ENCODE measurements at regions not wholly inside any gene's neighbourhood (a gene's known extent, or its start where the extent isn't known, plus 50 kb on each side); places are given as distances from the start of the nearest gene placed in this dataset.

DNA sequence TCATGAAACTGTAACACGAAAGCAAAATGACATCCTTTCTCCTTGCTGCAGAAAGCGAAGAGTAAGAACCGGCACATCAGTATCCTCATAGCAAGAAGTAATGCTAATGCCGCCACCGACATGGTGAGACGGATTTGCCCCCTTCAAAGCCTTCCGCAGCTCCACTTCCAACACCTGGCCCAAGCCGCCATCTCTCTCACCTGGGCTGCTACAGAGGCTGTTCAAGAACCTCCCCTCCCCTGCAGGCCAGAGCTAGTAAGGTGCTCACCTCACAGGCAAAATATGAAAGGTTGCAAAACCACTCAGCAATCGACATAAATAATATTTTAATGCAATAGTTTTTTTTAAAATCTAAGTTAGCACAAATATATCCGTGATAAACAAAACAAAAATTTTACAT lies 123.9 kb upstream of the FRMD4A start:
- Histone ChIP-seq H4K20me1 (ENCODE audit: control insufficient read depth, insufficient read depth, low read length, poor library complexity, severe bottlenecking) (no peaks in the 10 kb centered on the region), H3K4me1 (ENCODE audit: control insufficient read depth in 2 of 2, insufficient read depth in 2 of 2, low read length in 2 of 2) (no peaks in the 10 kb centered on the region), H3K9me3 (ENCODE audit: control extremely low read depth in 1 of 3, control insufficient read depth in 2 of 3, insufficient read depth in 1 of 3, low read length in 2 of 3) (no peaks in the 10 kb centered on the region), H3K9ac (ENCODE audit: low read length) (no peak overlapping the region), H3K4me2 (replicated peaks; ENCODE audit: low read depth, low read length, poor library complexity, severe bottlenecking) (no peak overlapping the region), H3K79me2 (ENCODE audit: control insufficient read depth, insufficient read depth, low read length) (no peaks in the 10 kb centered on the region), H3K27ac (ENCODE audit: low read length in 2 of 2) (no peak overlapping the region), H3K4me3 (ENCODE audit: control extremely low read depth in 1 of 5, extremely low read depth in 1 of 5, insufficient read depth in 1 of 5, low read depth in 2 of 5, low read length in 4 of 5) (no peak overlapping the region), H2AFZ (ENCODE audit: insufficient read depth, low read depth, low read length, poor library complexity, severe bottlenecking) (no peak overlapping the region), H3K36me3 (replicated peaks in 1 of 2; ENCODE audit: control extremely low read depth in 1 of 2, control insufficient read depth in 1 of 2, extremely low read depth in 1 of 2, insufficient read depth in 2 of 2, low read length in 1 of 2) (no peaks in the 10 kb centered on the region), H3K27me3 (replicated peaks in 1 of 4; ENCODE audit: control extremely low read depth in 1 of 4, control insufficient read depth in 3 of 4, insufficient read depth in 4 of 4, low read length in 3 of 4) (peaks cover 0 to 3% (median under 1%) of the 10 kb centered on the region in 4 experiments)
- intact Hi-C loops (cut with micrococcal nuclease): no loop called here
- Mint-ChIP-seq H3K4me3 (no peak overlapping the region), H3K27me3 (peaks cover 23% of the 10 kb centered on the region), H3K4me1 (no peaks in the 10 kb centered on the region), H3K27ac (no peak overlapping the region), H3K9me3 (ENCODE audit: insufficient read depth) (peaks cover 4% of the 10 kb centered on the region)
- POLR2A ChIA-PET: no interaction called here
- DNase-seq (no peak), ATAC-seq (ENCODE audit: low read depth) (no peak)
- 100% methylated on average over 8 of the region's 10 CpGs for WGBS (ENCODE audit: insufficient coverage)
- TF ChIP-seq EZH2 (IDR thresholded peaks at IDR 0.05; ENCODE audit: borderline replicate concordance, insufficient read depth, low read depth, low read length, poor library complexity, severe bottlenecking) (no peak), CTCF (IDR thresholded peaks at IDR 0.05) (no peak)
- CTCF ChIA-PET: no interaction called here

- Mint-ChIP-seq H3K9me3 (ENCODE audit: insufficient read depth) (peaks cover 4% of the 10 kb centered on the region), H3K4me3 (no peak overlapping the region), H3K27me3 (peaks cover 23% of the 10 kb centered on the region), H3K27ac (no peak overlapping the region), H3K4me1 (no peaks in the 10 kb centered on the region)
- Histone ChIP-seq H3K4me2 (replicated peaks; ENCODE audit: low read depth, low read length, poor library complexity, severe bottlenecking) (no peak overlapping the region), H3K4me1 (ENCODE audit: control insufficient read depth in 2 of 2, insufficient read depth in 2 of 2, low read length in 2 of 2) (no peaks in the 10 kb centered on the region), H3K36me3 (replicated peaks in 1 of 2; ENCODE audit: control extremely low read depth in 1 of 2, control insufficient read depth in 1 of 2, extremely low read depth in 1 of 2, insufficient read depth in 2 of 2, low read length in 1 of 2) (no peaks in the 10 kb centered on the region), H3K4me3 (ENCODE audit: control extremely low read depth in 1 of 5, extremely low read depth in 1 of 5, insufficient read depth in 1 of 5, low read depth in 2 of 5, low read length in 4 of 5) (no peak overlapping the region), H3K79me2 (ENCODE audit: control insufficient read depth, insufficient read depth, low read length) (no peaks in the 10 kb centered on the region), H3K27ac (ENCODE audit: low read length in 2 of 2) (no peak overlapping the region), H3K9ac (ENCODE audit: low read length) (no peak overlapping the region), H3K27me3 (replicated peaks in 1 of 4; ENCODE audit: control extremely low read depth in 1 of 4, control insufficient read depth in 3 of 4, insufficient read depth in 4 of 4, low read length in 3 of 4) (no peaks in the 10 kb centered on the region), H2AFZ (ENCODE audit: insufficient read depth, low read depth, low read length, poor library complexity, severe bottlenecking) (no peak overlapping the region), H3K9me3 (ENCODE audit: control extremely low read depth in 1 of 3, control insufficient read depth in 2 of 3, insufficient read depth in 1 of 3, low read length in 2 of 3) (no peaks in the 10 kb centered on the region), H4K20me1 (ENCODE audit: control insufficient read depth, insufficient read depth, low read length, poor library complexity, severe bottlenecking) (no peaks in the 10 kb centered on the region)
- ChIA-PET CTCF (no interaction called here), POLR2A (no interaction called here)
- DNase-seq (no peak), ATAC-seq (ENCODE audit: low read depth) (no peak)
- no peak for TF ChIP-seq EZH2 (IDR thresholded peaks at IDR 0.05; ENCODE audit: borderline replicate concordance, insufficient read depth, low read depth, low read length, poor library complexity, severe bottlenecking)
- TF ChIP-seq CTCF (IDR thresholded peaks at IDR 0.05): no peak
- intact Hi-C loops (cut with micrococcal nuclease): no loop called here
- WGBS (ENCODE audit: insufficient coverage): 96% methylated on average over 5 of the region's 12 CpGs
Measured at GRCh38 chr10:14454206-14454605, 123.5 kb upstream of the FRMD4A start.

Measured in B cell (primary cell).